ENCODE measurements at regions not wholly inside any gene's neighbourhood (a gene's known extent, or its start where the extent isn't known, plus 50 kb on each side); places are given as distances from the start of the nearest gene placed in this dataset.
A peak's percentile ranks its signal among the peaks of the same experiment; 100 is the strongest.
"Not testable (repeated sequence)": the region's sequence is repeated elsewhere in the genome, so short reads cannot be mapped to it uniquely, and the experiment has no call there.

- no peak for DNase-seq (ENCODE audit: low spot score)
Measured at GRCh38 chrX:18003876-18004275, 142.8 kb upstream of the RAI2 start.

DNA sequence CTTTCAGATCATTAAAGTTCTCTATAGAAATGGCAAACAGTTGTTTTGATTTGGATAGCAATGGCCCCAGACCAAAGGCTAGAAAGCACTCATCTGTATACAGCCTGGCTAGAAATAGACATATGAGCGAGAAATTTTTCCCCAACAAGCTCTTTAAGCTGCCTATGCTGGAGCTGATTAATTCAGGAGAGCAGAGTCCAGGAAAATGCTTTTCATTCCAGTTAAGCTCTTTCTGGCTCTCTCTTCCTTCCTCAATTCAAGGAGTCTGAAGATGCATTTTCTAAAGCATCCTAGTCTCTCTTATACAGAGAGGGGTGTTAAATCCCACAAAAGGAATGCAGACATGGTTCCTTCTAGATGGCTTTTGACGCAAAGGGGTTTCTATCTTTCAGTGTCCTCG, 141.7 kb upstream of the RAI2 start:
- no peak for DNase-seq (ENCODE audit: low spot score)

DNA sequence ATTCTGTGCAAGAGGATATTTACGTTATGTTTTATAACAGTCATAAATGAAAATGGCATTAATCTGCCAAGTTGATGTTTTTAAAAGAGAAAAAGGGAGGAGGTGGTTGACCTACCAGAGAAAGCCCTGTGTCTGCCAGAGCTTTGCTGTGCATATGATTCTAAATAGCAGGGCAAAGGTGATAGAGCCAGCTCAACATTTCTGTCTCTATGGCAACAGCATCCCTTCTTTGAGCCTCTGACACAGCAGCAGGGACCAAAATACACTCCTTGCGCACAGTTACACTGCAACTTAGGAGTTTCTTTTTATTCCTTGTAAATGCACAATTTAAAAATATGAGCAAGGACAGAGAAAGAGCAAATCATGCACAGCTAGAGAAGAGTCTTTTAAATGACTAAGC, 133.3 kb upstream of the RAI2 start:
- DNase-seq (ENCODE audit: low spot score): no peak

DNA sequence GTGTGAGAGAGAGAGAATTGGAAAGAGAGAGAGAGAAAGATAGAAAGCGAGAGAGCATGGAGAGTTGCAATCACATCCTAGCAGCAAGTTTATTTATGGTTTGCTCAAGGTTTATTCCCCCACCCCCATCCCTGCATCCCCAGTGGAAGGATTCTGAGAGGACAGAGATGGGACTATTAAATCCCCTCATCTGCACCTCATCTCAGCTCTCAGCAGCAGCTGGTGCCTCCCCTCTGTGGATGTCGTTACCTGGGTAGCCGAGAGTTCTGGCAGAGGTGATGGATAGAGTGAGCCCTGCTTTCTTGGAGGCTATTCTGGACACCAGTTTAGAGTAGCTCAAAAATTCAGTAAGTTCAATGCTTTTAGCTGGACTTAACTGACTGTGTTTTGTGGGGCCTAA, 132.0 kb upstream of the RAI2 start:
- no peak for DNase-seq (ENCODE audit: low spot score)

- no peak for DNase-seq (ENCODE audit: low spot score)
Measured at GRCh38 chrX:17990532-17990931, 129.4 kb upstream of the RAI2 start.

- peak; percentile 23 for DNase-seq (ENCODE audit: low spot score)
Measured at GRCh38 chrX:17987783-17988182, 126.7 kb upstream of the RAI2 start.

DNA sequence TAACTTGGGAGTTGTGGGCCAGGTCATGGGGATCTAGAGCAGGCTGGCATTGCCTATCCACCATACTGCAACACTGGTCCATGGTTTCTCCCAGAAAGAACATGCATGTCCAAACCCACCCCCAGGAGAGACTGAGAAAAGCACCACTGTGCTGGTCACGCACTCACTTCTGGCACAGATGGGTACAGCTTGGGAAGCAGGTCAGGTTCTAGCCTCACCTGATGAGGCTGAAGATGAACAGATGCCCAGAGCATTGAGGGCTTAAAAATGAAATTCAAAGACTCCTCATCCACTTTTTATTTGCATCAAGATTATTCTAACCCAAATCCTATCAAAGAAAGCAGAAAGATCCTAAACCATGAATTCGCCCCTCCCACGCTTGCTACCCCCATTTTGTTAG, 125.9 kb upstream of the RAI2 start:
- DNase-seq (ENCODE audit: low spot score): no peak

- no peak for DNase-seq (ENCODE audit: low spot score)
Measured at GRCh38 chrX:17986440-17986839, 125.3 kb upstream of the RAI2 start.

DNA sequence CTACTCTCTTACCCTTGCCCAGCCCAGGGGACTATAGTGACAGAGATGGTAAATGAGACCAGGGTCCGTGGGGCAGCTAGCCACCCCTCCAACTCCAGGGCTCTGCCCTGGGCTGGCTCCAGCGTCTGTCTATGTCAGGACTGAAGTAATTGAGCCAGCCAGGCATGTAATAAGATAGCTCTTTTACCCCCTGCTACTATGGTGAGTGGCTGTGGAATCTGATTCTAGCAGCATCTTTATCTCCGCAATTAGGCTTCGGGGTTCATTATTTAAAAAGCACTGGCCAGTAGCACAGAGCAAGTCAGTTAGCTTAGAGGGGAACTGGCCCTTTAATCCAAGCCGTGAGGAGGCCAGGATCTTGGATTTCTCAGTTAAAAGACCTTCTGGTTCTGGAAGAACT, 123.3 kb upstream of the RAI2 start:
- DNase-seq (ENCODE audit: low spot score): no peak

DNA sequence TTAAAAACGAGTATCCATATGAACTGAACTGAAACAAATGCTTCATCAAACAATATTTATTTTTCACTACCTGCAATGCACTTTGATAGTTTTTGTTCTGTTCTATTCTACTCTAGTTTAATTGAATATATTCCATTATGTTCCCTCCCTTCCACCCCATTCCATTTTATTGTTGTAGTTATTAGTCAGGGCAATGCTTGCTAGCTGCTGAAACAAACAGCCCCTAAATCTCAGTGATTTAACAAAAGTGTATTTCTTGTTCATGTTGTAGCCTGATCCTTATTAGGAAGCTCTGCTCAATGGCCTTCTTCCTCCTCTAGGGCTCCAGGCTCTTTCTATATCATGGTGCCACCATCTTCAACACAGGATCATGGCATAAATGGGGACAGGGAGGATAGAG, 122.3 kb upstream of the RAI2 start:
- no peak for DNase-seq (ENCODE audit: low spot score)

- no peak for DNase-seq (ENCODE audit: low spot score)
Measured at GRCh38 chrX:17977696-17978095, 116.6 kb upstream of the RAI2 start.

- no peak for DNase-seq (ENCODE audit: low spot score)
Measured at GRCh38 chrX:17976955-17977354, 115.9 kb upstream of the RAI2 start.

GRCh38 chrX:17975349-17975748, 114.3 kb upstream of the RAI2 start:
- not testable (repeated sequence) for DNase-seq (ENCODE audit: low spot score)

GRCh38 chrX:17968367-17968766, 107.3 kb upstream of the RAI2 start:
- DNase-seq (ENCODE audit: low spot score): no peak

DNA sequence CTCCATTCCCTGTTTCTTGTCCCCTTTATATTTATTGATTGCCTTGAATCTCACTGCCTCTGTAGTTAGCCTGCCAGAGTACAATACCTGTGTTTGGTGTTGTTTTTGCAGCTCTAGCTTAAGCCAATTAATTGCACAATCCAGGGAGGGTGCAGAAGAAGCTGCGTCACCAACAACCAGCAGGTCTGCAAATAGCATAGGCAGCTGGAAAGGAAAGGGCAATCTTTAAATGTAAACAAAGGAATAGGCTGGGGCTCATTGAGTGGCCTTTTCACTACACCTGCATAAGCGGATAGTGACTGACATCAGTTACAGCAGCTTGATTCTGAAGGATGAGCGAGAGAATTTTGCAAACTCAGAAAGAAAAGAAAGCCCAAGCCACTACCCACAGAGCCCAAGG, 106.8 kb upstream of the RAI2 start:
- DNase-seq (ENCODE audit: low spot score): no peak

GRCh38 chrX:17964871-17965270, 103.8 kb upstream of the RAI2 start:
- DNase-seq (ENCODE audit: low spot score): no peak

GRCh38 chrX:17960891-17961290, 99.8 kb upstream of the RAI2 start:
- no peak for DNase-seq (ENCODE audit: low spot score)

DNA sequence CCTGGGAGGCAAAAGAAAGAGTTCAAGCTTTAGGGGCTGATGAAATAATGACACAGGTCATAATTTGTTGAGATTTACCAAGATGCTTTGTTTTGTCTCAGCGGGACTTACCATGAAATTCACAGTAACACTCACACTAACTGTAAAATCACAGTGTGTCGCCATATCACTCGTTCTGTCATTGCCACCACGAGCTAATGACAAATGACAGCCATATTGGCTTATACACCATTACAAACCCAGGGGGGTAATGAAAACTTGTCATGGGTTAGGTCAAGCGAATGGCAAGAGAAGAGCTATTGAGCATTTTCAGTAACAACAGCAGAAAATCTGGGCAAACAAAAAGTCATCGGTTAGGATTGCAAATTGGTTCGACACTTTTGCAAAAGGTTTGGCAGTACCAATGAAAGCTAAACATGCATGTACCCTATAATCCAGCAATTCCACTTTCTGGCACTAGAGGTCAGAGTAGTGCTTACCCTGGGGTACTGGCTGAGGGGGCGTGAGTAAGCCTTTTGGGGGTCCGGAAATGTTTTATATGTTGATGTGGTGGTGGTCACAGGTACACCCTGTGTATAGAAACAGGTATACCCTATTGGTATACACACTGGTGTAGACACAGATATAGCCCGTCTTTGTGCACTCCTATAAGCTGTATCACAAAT, 83.9 kb upstream of the RAI2 start:
- no peak for DNase-seq (ENCODE audit: low spot score)

- DNase-seq (ENCODE audit: low spot score): not testable (repeated sequence)
Measured at GRCh38 chrX:17941171-17941570, 80.1 kb upstream of the RAI2 start.

GRCh38 chrX:17939724-17940123, 78.6 kb upstream of the RAI2 start:
- DNase-seq (ENCODE audit: low spot score): no peak

DNA sequence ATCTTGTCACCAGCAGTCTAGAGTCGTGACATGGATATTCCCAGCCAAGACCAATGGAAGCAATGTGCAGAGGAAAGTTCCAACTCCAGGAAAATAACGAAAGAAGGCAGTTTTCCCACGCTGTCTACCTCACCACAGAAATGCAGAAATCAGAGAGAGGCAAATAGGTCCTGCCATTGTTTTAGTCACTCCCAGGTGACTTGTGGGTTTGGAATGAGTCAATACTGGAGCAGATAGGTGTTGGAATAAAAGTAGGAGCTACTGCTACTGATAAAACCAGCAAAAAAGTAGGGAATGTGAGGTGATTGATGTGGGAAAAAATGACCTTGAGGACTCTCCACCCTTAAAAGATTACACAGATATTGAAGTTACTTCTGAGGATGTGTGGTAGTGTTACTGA, 72.8 kb upstream of the RAI2 start:
- DNase-seq (ENCODE audit: low spot score): no peak

GRCh38 chrX:17932781-17933180, 71.7 kb upstream of the RAI2 start:
- no peak for DNase-seq (ENCODE audit: low spot score)

- DNase-seq (ENCODE audit: low spot score): no peak
Measured at GRCh38 chrX:17931855-17932254, 70.8 kb upstream of the RAI2 start.

DNA sequence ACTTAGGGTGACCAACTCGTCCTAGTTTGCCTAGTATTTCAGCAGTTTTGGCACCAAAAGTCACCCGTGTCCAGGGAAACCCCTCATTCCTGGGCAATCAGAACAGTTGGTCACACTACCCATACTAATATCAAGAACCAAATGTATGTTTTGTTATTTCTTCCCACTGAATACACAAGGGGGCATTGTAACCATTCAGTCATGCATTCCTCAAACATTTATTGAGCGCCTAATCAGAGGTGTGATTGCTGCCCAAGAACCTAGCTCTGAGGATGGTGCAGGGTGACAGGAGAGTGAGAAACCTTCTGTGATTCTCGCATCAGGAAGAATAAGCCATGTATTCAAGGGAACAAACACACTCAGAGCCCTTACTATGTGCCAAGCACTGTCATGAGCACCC, 69.8 kb upstream of the RAI2 start:
- no peak for DNase-seq (ENCODE audit: low spot score)

- no peak for DNase-seq (ENCODE audit: low spot score)
Measured at GRCh38 chrX:17923546-17923945, 62.4 kb upstream of the RAI2 start.
